ENCODE measurements at regions not wholly inside any gene's neighbourhood (a gene's known extent, or its start where the extent isn't known, plus 50 kb on each side); places are given as distances from the start of the nearest gene placed in this dataset.

- intact Hi-C loops (cut with DNase I), result no loop called here
- no peak for DNase-seq (ENCODE audit: low spot score)
Observed at GRCh38 chr1:219483530-219483929, 129.4 kb downstream of the ZC3H11B start.

- intact Hi-C loops (cut with DNase I), result no loop called here
- DNase-seq (ENCODE audit: low spot score), result no peak
Observed at GRCh38 chr1:219480011-219480410, 132.9 kb downstream of the ZC3H11B start.

- DNase-seq (ENCODE audit: low spot score), result no peak
- intact Hi-C loops (cut with DNase I), result no loop called here
Observed at GRCh38 chr1:219478811-219479210, 134.1 kb downstream of the ZC3H11B start.

GRCh38 chr1:219477861-219478260 lies 135.0 kb downstream of the ZC3H11B start:
- no peak for DNase-seq (ENCODE audit: low spot score)
- intact Hi-C loops (cut with DNase I), result no loop called here

- DNase-seq (ENCODE audit: low spot score), result no peak
- intact Hi-C loops (cut with DNase I), result no loop called here
Observed at GRCh38 chr1:219476716-219477115, 136.2 kb downstream of the ZC3H11B start.

- intact Hi-C loops (cut with DNase I), result no loop called here
- DNase-seq (ENCODE audit: low spot score), result no peak
Observed at GRCh38 chr1:219476116-219476515, 136.8 kb downstream of the ZC3H11B start.

- DNase-seq (ENCODE audit: low spot score), result no peak
- intact Hi-C loops (cut with DNase I), result no loop called here
Observed at GRCh38 chr1:219472596-219472995, 140.3 kb downstream of the ZC3H11B start.

DNA sequence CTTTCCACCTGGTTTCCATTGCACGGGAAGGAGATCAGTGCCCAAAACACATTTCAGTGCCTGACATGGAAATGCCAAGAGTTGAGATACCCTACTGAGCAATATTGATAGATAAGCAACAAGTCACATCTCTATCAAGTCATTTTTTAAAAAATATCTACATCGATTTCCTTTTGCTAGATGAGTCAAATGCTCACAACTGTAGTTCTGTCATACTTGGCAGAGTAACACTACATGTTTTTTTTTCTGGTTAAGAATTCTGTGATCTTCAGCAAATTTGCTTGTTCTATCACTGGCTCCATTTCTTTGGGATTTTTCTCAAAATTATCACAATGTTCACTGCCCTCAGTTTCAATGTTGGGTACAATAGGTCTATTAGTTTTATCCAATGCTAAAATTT lies 145.4 kb downstream of the ZC3H11B start:
- intact Hi-C loops (cut with DNase I), result no loop called here
- DNase-seq (ENCODE audit: low spot score), result no peak

GRCh38 chr1:219466766-219467165 lies 146.1 kb downstream of the ZC3H11B start:
- no peak for DNase-seq (ENCODE audit: low spot score)
- intact Hi-C loops (cut with DNase I), result no loop called here

GRCh38 chr1:219465212-219466093 lies 147.5 kb downstream of the ZC3H11B start:
- intact Hi-C loops (cut with DNase I), result no loop called here

GRCh38 chr1:219463636-219464035 lies 149.3 kb downstream of the ZC3H11B start:
- intact Hi-C loops (cut with DNase I), result no loop called here
- DNase-seq (ENCODE audit: low spot score), result no peak

More at GRCh38 chr1:219465212-219466093, 147.5 kb downstream of the ZC3H11B start:
- no peak for DNase-seq (ENCODE audit: low spot score)

DNA sequence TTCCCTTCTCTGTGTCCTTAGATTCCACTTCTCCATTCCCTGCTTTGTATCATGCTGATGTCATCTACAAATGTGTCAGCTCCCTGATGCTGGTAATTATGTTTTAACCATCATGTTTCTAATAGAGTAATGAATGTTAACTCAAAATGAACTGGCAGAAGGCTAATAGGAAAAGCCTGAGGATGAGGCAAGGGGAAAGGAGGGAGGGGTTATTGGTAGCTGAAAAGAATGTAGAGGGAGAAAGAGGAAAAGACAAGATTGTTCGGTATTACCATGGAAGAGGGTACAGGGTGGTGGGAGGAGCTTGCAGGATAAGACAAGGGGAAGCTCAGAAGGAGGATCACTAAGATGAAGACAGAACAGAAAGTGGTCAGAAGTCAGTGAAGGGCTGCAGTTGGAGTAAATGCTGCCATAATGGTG lies 150.9 kb downstream of the ZC3H11B start:
- DNase-seq (ENCODE audit: low spot score), result no peak
- intact Hi-C loops (cut with DNase I), result no loop called here

GRCh38 chr1:219460896-219461815 lies 151.7 kb downstream of the ZC3H11B start:
- no peak for DNase-seq (ENCODE audit: low spot score)

DNA sequence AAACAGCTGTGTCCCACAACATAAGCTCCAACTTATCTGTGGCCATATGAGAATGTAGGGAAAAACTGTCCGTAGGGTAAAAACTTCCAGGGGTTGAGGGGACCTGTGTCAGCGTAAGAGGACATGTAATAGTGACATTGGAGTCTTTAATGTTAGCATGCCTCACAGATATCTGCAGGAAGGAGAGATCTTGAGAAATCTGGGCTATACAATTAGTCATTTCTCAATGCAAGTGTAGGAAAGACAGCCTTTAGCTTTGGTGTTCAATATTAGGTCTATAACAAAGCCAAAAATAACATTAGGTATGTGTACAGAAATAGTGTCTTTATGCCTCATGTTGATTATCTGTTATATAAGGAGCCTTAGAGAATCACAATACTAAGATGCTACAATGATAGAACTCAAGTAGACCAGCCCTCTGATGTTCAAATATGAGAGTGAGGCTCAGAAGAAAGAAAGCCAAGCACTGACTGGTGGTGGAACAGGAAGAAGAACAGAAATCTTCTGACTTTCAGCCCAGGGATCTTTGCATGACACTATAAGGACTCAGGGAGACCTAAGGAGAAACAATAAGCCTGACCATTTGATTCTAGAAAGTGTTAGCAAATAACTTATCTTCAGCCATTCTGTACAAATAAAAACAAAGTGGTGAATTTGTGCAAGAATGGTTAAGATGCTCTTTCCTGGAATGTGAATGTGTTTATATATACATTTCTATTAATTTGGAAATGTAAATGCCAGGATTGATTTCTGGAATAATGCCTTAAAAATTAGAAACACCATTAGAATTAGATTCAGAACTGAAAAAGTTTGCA lies 152.6 kb downstream of the ZC3H11B start:
- intact Hi-C loops (cut with DNase I), result no loop called here
- DNase-seq (ENCODE audit: low spot score), result no peak

More at GRCh38 chr1:219460896-219461815, 151.7 kb downstream of the ZC3H11B start:
- intact Hi-C loops (cut with DNase I), result no loop called here

DNA sequence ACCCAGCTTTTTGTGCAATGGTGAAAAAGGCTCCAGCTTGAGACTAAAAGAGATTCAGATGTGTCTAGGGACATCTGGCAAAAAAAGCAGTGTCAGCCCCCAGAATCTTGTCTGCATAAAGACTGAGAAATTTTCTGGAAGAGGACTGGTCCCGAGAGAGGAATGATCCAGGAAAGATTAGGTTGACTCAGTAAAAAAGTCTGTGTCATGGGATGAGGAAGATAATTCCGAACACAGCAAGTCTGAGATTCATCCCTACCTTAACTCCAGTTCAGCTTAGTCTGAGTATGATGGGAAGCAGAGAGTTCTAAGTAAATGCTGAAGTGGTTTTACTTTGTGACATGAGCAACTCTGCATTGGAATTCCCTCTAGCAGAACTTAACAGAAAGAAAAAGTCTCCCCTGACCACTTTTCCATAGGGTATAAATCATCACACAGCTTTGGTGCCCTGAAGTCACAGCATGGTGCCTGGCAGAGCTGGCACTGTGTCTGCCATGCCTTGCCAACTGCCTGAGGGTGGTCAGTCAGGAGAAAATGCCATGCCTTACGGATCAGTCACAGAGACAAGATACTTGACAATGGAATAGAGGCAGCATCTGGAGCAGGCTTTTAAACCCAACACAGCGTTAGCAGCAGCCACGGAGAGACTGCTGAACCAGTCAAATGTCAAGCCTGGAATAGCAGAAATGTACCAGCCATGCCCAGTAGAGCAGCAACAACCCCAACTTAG lies 153.4 kb downstream of the ZC3H11B start:
- intact Hi-C loops (cut with DNase I), result no loop called here
- DNase-seq (ENCODE audit: low spot score), result no peak

DNA sequence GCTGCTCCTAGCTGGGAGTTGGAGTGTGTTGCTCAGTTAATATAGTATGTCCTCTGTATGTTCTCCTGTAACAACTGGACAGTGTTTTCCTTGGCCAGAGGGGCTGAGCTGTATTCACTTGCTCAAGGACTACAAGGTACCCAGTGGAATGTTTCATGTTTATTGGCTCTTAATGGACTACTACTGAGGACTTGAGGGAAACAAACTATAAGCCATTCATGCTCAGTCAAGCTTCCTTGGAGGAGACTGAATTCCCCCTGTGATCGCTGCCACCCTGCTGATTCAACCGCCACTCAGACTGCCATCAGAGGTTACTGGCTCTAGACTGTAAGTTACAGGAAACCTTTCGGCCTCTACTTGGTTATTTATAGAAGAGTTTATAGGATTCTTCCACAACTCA lies 166.6 kb downstream of the ZC3H11B start:
- intact Hi-C loops (cut with DNase I), result no loop called here
- no peak for DNase-seq (ENCODE audit: low spot score)

GRCh38 chr1:219445864-219446263 lies 167.0 kb downstream of the ZC3H11B start:
- no peak for DNase-seq (ENCODE audit: low spot score)
- intact Hi-C loops (cut with DNase I), result no loop called here

DNA sequence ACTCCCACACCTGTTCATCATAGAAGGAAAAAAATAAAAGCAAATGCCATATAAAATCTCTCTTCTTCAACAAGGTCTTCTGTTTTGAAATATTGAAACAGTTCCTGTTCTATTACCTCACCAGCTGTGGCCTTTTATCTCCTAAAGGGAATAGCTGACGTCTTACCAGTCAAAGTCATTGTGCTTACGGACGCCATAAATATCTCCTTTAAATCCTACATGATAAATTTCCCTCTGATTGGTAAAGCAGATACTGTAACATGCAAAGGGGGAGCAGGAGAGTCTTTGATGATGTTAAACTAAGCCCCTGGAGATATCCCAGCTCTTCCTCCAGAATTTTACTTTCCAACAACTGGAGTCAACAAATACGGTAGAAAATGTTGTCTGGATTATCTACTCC lies 168.4 kb downstream of the ZC3H11B start:
- no peak for DNase-seq (ENCODE audit: low spot score)
- intact Hi-C loops (cut with DNase I), result no loop called here

DNA sequence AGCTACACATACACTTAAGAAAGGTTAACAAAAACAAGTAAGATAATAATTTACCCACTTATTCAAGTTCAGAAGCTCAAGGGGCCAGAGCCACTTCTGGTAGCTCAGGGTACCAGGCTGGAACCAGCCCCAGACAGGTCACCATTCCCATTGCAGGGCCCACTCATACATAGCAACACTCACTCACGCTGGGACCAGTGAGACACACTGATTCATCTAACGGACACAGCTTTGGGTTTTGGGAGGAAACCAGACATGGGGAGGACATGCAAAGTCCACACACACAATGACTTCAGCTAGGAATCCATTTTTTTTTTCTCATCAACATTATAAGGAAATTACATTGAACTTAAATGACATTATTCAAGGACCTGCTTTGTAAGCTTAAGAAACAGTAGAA lies 169.1 kb downstream of the ZC3H11B start:
- DNase-seq (ENCODE audit: low spot score), result no peak
- intact Hi-C loops (cut with DNase I), result no loop called here

Measured in cardiac septum (tissue), 1 donor.